ENCODE measurements at regions not wholly inside any gene's neighbourhood (a gene's known extent, or its start where the extent isn't known, plus 50 kb on each side); places are given as distances from the start of the nearest gene placed in this dataset.
"Not testable (repeated sequence)": the region's sequence is repeated elsewhere in the genome, so short reads cannot be mapped to it uniquely, and the experiment has no call there.

DNA sequence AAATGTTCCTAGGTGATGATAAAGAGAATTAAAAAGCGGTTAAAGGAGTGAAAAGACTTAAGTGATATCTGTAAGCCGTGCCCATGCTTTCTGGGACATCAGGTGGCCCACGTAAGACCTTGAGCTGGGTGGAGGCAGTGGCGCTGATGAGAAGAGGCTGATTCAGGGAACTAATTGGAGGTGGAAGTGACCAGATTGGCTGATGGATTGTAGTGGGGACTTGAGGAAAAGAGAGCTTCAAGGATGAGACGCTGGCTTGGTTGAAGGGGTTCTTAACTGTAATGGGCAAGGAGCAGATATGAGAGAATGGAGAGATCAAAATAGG is 69.1 kb upstream of the EP300 start:
- DNase-seq (ENCODE audit: low read depth, low spot score), result no peak
- in situ Hi-C loops (cut with HindIII; ENCODE audit: low pct_unique_long_range_greater_than_20kb, low sequenced_read_pairs), result no loop called here

- in situ Hi-C loops (cut with HindIII; ENCODE audit: low pct_unique_long_range_greater_than_20kb, low sequenced_read_pairs), result no loop called here
- DNase-seq (ENCODE audit: low read depth, low spot score), result peak; percentile 86
Observed at GRCh38 chr22:41028841-41029240, 63.6 kb upstream of the EP300 start.

GRCh38 chr22:41030891-41031290 is 61.5 kb upstream of the EP300 start:
- in situ Hi-C loops (cut with HindIII; ENCODE audit: low pct_unique_long_range_greater_than_20kb, low sequenced_read_pairs), result no loop called here
- DNase-seq (ENCODE audit: low read depth, low spot score), result no peak

DNA sequence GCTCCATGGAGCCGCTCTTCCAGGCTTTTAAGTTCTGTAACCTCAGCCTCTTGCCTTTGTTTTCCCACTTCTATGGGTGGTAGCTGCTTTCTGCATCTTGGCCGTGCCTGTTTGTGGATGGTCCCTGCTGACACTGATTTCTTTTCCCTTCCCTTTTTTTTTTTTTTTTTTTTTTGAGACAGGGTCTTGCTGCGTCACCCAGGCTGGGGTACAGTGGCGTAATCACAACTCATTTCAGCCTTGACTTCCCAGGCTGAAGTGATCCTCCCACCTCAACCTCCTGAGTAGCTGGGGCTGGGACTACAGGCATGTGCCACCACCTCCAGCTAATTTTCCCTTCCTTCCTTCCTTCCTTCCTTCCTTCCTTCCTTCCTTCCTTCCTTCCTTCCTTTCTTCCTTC is 57.7 kb upstream of the EP300 start:
- no peak for DNase-seq (ENCODE audit: low read depth, low spot score)
- in situ Hi-C loops (cut with HindIII; ENCODE audit: low pct_unique_long_range_greater_than_20kb, low sequenced_read_pairs), result no loop called here

DNA sequence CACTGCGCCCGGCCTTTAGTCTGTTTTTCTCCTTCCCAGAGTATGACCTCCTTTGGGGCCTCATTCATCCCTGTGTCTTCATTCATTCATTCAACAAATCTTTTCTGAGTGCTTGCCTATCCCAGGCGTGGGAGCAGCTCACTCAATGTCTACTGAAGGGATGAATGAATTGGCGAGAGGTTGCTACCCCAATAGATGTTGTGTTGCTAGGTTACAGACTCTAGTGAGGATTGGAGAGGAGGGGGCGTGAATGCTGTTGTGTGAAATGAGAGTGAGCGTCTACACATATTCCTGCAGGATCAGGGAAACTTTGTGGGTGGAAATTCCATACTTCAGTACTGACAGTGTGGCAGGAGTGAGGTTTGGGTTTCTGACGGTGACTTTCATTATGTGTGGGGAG is 55.5 kb upstream of the EP300 start:
- in situ Hi-C loops (cut with HindIII; ENCODE audit: low pct_unique_long_range_greater_than_20kb, low sequenced_read_pairs), result no loop called here

GRCh38 chr22:41038732-41039131 is 53.7 kb upstream of the EP300 start:
- peak; percentile 35 for DNase-seq (ENCODE audit: low read depth, low spot score)
- in situ Hi-C loops (cut with HindIII; ENCODE audit: low pct_unique_long_range_greater_than_20kb, low sequenced_read_pairs), result no loop called here

More for the DNA sequence above, 55.5 kb upstream of the EP300 start:
- DNase-seq (ENCODE audit: low read depth, low spot score), result no peak

DNA sequence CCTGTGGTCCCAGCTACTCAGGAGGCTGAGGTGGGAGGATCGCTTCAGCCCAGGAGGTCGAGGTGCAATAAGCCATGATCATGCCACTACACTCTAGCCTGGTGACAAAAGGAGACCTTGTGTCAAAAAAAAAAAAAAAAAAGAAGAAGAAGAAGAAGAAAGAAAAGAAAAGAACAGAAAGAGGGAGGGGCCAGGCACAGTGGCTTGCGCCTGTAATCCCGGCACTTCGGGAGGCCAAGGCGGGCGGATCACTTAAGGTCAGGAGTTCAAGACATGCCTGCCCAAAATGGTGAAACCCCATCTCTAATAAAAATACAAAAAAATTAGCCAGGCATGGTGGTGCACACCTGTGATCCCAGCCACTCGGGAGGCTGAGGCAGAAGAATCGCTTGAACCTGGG is 52.8 kb upstream of the EP300 start:
- DNase-seq (ENCODE audit: low read depth, low spot score); in situ Hi-C loops (cut with HindIII; ENCODE audit: low pct_unique_long_range_greater_than_20kb, low sequenced_read_pairs): not testable (repeated sequence)

DNA sequence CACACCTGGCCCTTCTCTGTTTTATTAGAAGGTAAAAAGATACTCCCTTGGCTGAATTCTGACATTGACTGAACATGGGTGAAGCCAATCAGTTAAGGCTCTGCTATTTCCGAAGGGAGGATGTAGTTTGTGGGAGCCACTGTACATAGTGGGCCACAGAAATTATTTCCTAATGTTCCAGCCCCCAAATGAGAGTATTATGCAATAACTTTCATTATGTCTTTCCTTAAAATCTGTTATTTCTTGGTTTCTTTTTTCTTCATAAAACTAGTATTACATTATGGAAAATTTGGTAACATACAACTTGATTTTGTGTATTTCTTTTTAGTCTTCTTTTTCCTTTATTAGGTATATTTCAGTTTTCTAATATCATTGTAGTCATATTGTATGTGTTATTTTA is 51.9 kb upstream of the EP300 start:
- in situ Hi-C loops (cut with HindIII; ENCODE audit: low pct_unique_long_range_greater_than_20kb, low sequenced_read_pairs), result no loop called here
- DNase-seq (ENCODE audit: low read depth, low spot score), result no peak

DNA sequence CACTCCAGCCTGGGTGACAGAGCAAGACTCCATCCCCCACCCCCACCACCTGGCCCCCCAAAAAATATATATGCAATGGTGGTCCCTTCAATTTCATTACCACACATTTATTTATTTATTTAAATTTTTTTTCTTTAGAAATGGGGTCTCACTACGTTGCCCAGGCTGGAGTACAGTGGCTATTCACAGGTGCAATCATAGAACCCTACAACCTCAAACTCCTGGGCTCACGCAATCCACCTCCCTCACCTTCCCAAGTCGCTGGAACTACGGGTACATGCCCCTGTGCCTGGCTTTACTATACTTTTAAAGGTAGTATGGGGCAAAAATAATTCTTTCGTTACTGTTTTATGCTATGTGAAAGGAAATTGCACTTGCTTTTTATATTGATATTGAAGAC is 50.9 kb upstream of the EP300 start:
- DNase-seq (ENCODE audit: low read depth, low spot score), result no peak
- in situ Hi-C loops (cut with HindIII; ENCODE audit: low pct_unique_long_range_greater_than_20kb, low sequenced_read_pairs), result no loop called here

All from SK-MEL-5 (cell line).